Astrocyte of the spinal cord (primary cell): ENCODE measurements at regions not wholly inside any gene's neighbourhood (a gene's known extent, or its start where the extent isn't known, plus 50 kb on each side); places are given as distances from the start of the nearest gene placed in this dataset.

ENCODE experiments used
- DNase-seq: peaks from one replicate; pipeline ENCODE4 v3.0.0; 2011; ENCODE audit warnings: low read depth, low spot score
- H3K4me3 ChIP-seq: 2 replicates; pipeline ENCODE4 v1.5.1; 2011; ENCODE audit warnings: low read depth, mild to moderate bottlenecking, low read length, moderate library complexity
- in situ Hi-C: cut with HindIII; loops from 2 replicates; pipeline ENCODE4 v1.10.0; 2017; ENCODE audit warnings: low sequenced_read_pairs
- TF ChIP-seq, protein P1 (sequence below): IDR thresholded peaks from 2 replicates; pipeline ENCODE4 v1.5.1; 2012; ENCODE audit warnings: low read depth, mild to moderate bottlenecking, low read length, inconsistent platforms

GRCh38 chr17:10984220-10984619 lies 146.3 kb upstream of the PIRT start:
- H3K4me3 ChIP-seq, result no peak overlapping the region
- TF ChIP-seq, protein P1, sequence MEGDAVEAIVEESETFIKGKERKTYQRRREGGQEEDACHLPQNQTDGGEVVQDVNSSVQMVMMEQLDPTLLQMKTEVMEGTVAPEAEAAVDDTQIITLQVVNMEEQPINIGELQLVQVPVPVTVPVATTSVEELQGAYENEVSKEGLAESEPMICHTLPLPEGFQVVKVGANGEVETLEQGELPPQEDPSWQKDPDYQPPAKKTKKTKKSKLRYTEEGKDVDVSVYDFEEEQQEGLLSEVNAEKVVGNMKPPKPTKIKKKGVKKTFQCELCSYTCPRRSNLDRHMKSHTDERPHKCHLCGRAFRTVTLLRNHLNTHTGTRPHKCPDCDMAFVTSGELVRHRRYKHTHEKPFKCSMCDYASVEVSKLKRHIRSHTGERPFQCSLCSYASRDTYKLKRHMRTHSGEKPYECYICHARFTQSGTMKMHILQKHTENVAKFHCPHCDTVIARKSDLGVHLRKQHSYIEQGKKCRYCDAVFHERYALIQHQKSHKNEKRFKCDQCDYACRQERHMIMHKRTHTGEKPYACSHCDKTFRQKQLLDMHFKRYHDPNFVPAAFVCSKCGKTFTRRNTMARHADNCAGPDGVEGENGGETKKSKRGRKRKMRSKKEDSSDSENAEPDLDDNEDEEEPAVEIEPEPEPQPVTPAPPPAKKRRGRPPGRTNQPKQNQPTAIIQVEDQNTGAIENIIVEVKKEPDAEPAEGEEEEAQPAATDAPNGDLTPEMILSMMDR, result no peak
- in situ Hi-C loops, result no loop called here
- no peak for DNase-seq

DNA sequence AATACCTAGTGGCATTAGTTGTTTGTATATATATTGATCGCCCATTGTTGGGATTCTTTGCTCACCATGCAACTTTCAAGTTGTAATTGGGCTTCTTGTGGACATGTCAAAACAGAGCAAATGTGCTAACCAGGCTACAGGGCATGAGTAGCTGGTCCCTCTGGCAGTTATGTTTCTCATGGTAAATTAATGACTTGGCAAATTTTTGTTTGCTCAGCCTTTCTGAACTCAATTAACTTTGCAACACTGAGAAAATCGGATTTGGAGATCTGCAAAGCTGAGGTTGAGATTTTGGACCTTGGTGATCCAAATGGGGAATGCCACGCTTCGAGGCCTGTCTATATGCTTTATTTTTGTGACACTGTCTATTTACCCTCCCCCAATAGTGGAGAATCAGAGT lies 138.5 kb upstream of the PIRT start:
- in situ Hi-C loops, result no loop called here

DNA sequence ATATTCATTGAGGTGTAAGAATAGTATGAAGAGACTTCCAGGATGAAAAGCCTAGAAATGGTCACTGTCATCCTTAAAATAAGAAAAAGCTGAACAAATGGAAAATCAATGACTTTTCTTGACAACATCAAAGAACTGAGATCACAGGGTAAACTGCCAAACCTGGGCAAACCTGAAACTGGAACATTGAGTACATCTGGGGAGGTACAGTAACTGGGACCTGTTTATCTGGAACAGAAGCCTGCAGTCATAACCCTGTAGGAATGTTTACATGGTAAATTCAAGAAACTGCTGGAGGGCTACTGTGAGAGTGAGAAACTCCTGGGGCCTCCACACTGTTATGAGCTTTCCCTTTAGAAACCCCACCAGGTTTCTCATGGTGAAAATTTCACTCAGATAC lies 130.1 kb upstream of the PIRT start:
- in situ Hi-C loops, result no loop called here
- DNase-seq, result no peak
- H3K4me3 ChIP-seq, result no peak overlapping the region
- TF ChIP-seq, protein P1, result no peak

More for the DNA sequence above, 138.5 kb upstream of the PIRT start:
- no peak overlapping the region for H3K4me3 ChIP-seq
- TF ChIP-seq, protein P1, result no peak
- DNase-seq, result no peak

GRCh38 chr17:10956821-10957220 lies 118.9 kb upstream of the PIRT start:
- in situ Hi-C loops, result no loop called here
- TF ChIP-seq, protein P1, result no peak
- H3K4me3 ChIP-seq, result no peak overlapping the region
- DNase-seq, result no peak

GRCh38 chr17:10944819-10945218 lies 106.9 kb upstream of the PIRT start:
- no peak for DNase-seq

GRCh38 chr17:10936931-10937330 lies 99.0 kb upstream of the PIRT start:
- H3K4me3 ChIP-seq, result no peak overlapping the region
- in situ Hi-C loops, result no loop called here
- no peak for DNase-seq
- TF ChIP-seq, protein P1, result no peak

More at GRCh38 chr17:10944819-10945218, 106.9 kb upstream of the PIRT start:
- in situ Hi-C loops, result no loop called here
- H3K4me3 ChIP-seq, result no peak overlapping the region
- TF ChIP-seq, protein P1, result no peak

DNA sequence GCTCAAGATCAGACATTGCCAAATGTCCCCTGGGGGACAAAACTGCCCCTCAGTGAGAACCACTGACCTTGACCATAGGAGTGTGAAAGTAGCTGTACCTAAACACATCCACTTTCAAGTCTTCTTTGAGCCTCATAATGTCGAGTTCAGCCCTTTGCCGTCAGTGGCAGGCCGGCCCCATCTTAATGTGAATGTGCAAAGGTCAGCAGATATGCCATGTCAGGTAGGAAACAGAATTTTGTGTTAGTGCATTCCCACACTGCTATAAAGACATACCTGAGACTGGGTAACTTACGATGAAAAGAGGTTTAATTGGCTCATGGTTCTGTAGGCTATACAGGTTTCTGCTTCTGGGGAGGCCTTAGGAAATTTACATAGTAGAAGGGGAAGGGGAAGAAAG lies 95.1 kb upstream of the PIRT start:
- TF ChIP-seq, protein P1, result no peak
- H3K4me3 ChIP-seq, result no peak overlapping the region
- in situ Hi-C loops, result no loop called here
- DNase-seq, result no peak
